ENCODE measurements at regions not wholly inside any gene's neighbourhood (a gene's known extent, or its start where the extent isn't known, plus 50 kb on each side); places are given as distances from the start of the nearest gene placed in this dataset.

GRCh38 chr1:78284354-78284753 is 206.4 kb upstream of the PTGFR start:
- TF ChIP-seq FOS (IDR thresholded peaks at IDR 0.05; ENCODE audit: extremely low read depth, insufficient read length) (no peak), TOE1 (IDR thresholded peaks at IDR 0.05; ENCODE audit: borderline replicate concordance) (no peak), TOE1 (CRISPR knock-in tag; IDR thresholded peaks at IDR 0.05; ENCODE audit: borderline replicate concordance, low read depth) (no peak), ZNF449 (CRISPR knock-in tag; IDR thresholded peaks at IDR 0.05) (no peak), NFE2 (IDR thresholded peaks at IDR 0.05; ENCODE audit: low read depth) (no peak), MAFK (IDR thresholded peaks at IDR 0.05; ENCODE audit: low read length) (no peak), CREB1 (IDR thresholded peaks at IDR 0.05) (no peak), CREB1 (CRISPR knock-in tag; IDR thresholded peaks at IDR 0.05) (no peak), CBFB (CRISPR knock-in tag; IDR thresholded peaks at IDR 0.05) (no peak), SIX5 (IDR thresholded peaks at IDR 0.05; ENCODE audit: borderline replicate concordance in 1 of 2, insufficient read depth in 1 of 2, low read depth in 1 of 2, low read length in 2 of 2) (no peak), ZNF507 (tag; conservative IDR thresholded peaks at IDR 0.05) (no peak), TCF7L2 (IDR thresholded peaks at IDR 0.05; ENCODE audit: low read depth, low read length) (no peak), EGR1 (conservative IDR thresholded peaks at IDR 0.05) (no peak)

Data from K562 (cell line).